Astrocyte of the spinal cord (primary cell): ENCODE measurements at regions not wholly inside any gene's neighbourhood (a gene's known extent, or its start where the extent isn't known, plus 50 kb on each side); places are given as distances from the start of the nearest gene placed in this dataset.

ENCODE experiments used
- DNase-seq: peaks from one replicate; pipeline ENCODE4 v3.0.0; 2011; ENCODE audit warnings: low read depth, low spot score
- H3K4me3 ChIP-seq: 2 replicates; pipeline ENCODE4 v1.5.1; 2011; ENCODE audit warnings: low read depth, mild to moderate bottlenecking, low read length, moderate library complexity
- in situ Hi-C: cut with HindIII; loops from 2 replicates; pipeline ENCODE4 v1.10.0; 2017; ENCODE audit warnings: low sequenced_read_pairs
- TF ChIP-seq, protein P1 (sequence below): IDR thresholded peaks from 2 replicates; pipeline ENCODE4 v1.5.1; 2012; ENCODE audit warnings: low read depth, mild to moderate bottlenecking, low read length, inconsistent platforms

GRCh38 chr18:56327191-56327885, 311.1 kb downstream of the TXNL1 start:
- TF ChIP-seq, protein P1, sequence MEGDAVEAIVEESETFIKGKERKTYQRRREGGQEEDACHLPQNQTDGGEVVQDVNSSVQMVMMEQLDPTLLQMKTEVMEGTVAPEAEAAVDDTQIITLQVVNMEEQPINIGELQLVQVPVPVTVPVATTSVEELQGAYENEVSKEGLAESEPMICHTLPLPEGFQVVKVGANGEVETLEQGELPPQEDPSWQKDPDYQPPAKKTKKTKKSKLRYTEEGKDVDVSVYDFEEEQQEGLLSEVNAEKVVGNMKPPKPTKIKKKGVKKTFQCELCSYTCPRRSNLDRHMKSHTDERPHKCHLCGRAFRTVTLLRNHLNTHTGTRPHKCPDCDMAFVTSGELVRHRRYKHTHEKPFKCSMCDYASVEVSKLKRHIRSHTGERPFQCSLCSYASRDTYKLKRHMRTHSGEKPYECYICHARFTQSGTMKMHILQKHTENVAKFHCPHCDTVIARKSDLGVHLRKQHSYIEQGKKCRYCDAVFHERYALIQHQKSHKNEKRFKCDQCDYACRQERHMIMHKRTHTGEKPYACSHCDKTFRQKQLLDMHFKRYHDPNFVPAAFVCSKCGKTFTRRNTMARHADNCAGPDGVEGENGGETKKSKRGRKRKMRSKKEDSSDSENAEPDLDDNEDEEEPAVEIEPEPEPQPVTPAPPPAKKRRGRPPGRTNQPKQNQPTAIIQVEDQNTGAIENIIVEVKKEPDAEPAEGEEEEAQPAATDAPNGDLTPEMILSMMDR: no peak
- no peak for DNase-seq

GRCh38 chr18:56326336-56327072, 311.9 kb downstream of the TXNL1 start:
- DNase-seq: no peak
- TF ChIP-seq, protein P1: no peak
- H3K4me3 ChIP-seq: no peak overlapping the region
- in situ Hi-C loops: no loop called here

More at GRCh38 chr18:56327191-56327885, 311.1 kb downstream of the TXNL1 start:
- in situ Hi-C loops: no loop called here
- no peak overlapping the region for H3K4me3 ChIP-seq

- no peak overlapping the region for H3K4me3 ChIP-seq
- no peak for DNase-seq
- in situ Hi-C loops: no loop called here
- TF ChIP-seq, protein P1: no peak
These were observed 314.7 kb downstream of the TXNL1 start for GRCh38 chr18:56323673-56324072.

DNA sequence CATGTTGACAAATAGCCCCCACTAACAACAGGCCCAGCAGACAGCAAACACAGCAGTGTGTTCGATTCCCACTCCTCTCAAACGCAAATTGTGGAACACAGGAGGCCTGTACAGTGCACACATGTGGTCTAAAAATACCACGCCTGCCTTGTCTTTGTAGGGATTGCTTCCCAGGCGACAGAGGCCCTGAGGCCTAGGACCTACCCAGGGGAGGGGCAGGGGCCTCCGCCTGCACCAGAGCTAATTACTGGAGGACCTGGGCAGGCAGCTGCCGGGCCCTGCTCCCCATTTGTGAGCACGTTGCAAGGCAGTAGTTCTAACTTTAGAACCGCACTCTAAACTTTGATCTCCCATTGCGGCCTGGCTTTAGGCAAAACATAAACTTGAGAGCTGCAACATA, 316.0 kb downstream of the TXNL1 start:
- in situ Hi-C loops: no loop called here
- no peak overlapping the region for H3K4me3 ChIP-seq
- no peak for DNase-seq
- TF ChIP-seq, protein P1: no peak

GRCh38 chr18:56321470-56321869, 316.9 kb downstream of the TXNL1 start:
- TF ChIP-seq, protein P1: no peak
- no peak for DNase-seq
- H3K4me3 ChIP-seq: no peak overlapping the region
- in situ Hi-C loops: no loop called here

DNA sequence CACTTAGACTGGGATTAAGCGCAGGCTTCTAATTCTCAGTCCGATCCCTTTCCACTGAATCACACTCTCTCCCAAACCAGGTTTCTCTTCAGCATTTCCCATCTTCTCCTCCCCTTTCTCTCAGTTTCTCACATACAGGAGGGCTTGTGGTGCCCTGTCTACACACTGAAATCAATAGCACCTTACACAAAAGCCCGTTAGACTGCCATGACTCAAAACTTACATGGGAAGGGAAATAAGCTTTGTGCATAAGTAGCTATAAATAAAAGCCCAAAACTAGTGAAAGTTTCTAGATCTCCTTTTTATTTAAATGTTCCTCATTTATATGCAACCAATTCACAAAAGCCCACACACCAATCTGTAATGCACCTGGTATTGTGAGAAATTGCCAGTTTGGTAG, 318.4 kb downstream of the TXNL1 start:
- no peak overlapping the region for H3K4me3 ChIP-seq
- DNase-seq: no peak
- in situ Hi-C loops: no loop called here
- TF ChIP-seq, protein P1: no peak
